Coronary artery (tissue), 2 donors: ENCODE measurements at regions not wholly inside any gene's neighbourhood (a gene's known extent, or its start where the extent isn't known, plus 50 kb on each side); places are given as distances from the start of the nearest gene placed in this dataset.
"Not testable (repeated sequence)": the region's sequence is repeated elsewhere in the genome, so short reads cannot be mapped to it uniquely, and the experiment has no call there.

ENCODE experiments used
- DNase-seq: peaks from one replicate; pipeline ENCODE4 v3.0.0-alpha.2; 2017; ENCODE audit warnings: low spot score
- H3K27ac ChIP-seq, 2 donors: fragments of 200-600 bp; sonication (generic); one replicate each; pipeline ENCODE4 v1.5.1; 2016 to 2019
- H3K4me3 ChIP-seq: fragments of 200-600 bp; sonication (generic); 2 replicates; pipeline ENCODE4 v1.5.1; 2016; ENCODE audit warnings: mild to moderate bottlenecking, moderate library complexity
- CTCF ChIP-seq: fragments of 200-600 bp; sonication (generic); IDR thresholded peaks from one replicate; pipeline ENCODE4 v1.5.1; 2019; ENCODE audit warnings: antibody characterized with exemption

GRCh38 chr1:238450976-238451375 lies 560.3 kb upstream of the ZP4 start:
- no peak overlapping the region for H3K27ac ChIP-seq
- H3K4me3 ChIP-seq = no peak overlapping the region
- no peak for TF ChIP-seq CTCF
- DNase-seq = no peak

GRCh38 chr1:238443687-238444086 lies 553.0 kb upstream of the ZP4 start:
- TF ChIP-seq CTCF = no peak
- Histone ChIP-seq H3K4me3 (no peak overlapping the region), H3K27ac (no peak overlapping the region)
- DNase-seq = no peak

- no peak for TF ChIP-seq CTCF
- H3K4me3 ChIP-seq = no peak overlapping the region
- H3K27ac ChIP-seq = no peak overlapping the region
- DNase-seq = no peak
Observed at GRCh38 chr1:238439511-238439910, 548.8 kb upstream of the ZP4 start.

- no peak for DNase-seq
- no peak for TF ChIP-seq CTCF
- Histone ChIP-seq H3K27ac (no peak overlapping the region), H3K4me3 (no peak overlapping the region)
Observed at GRCh38 chr1:238438311-238439270, 547.9 kb upstream of the ZP4 start.

- not testable (repeated sequence) for H3K4me3 ChIP-seq, H3K27ac ChIP-seq, DNase-seq
Observed at GRCh38 chr1:238429703-238430102, 539.0 kb upstream of the ZP4 start.

- Histone ChIP-seq H3K27ac (no peak overlapping the region), H3K4me3 (no peak overlapping the region)
- no peak for DNase-seq
- TF ChIP-seq CTCF = no peak
Observed at GRCh38 chr1:238419209-238419608, 528.5 kb upstream of the ZP4 start.

GRCh38 chr1:238409932-238410331 lies 519.2 kb upstream of the ZP4 start:
- no peak for TF ChIP-seq CTCF
- Histone ChIP-seq H3K4me3 (no peak overlapping the region), H3K27ac (no peak overlapping the region)
- no peak for DNase-seq
